ENCODE measurements at regions not wholly inside any gene's neighbourhood (a gene's known extent, or its start where the extent isn't known, plus 50 kb on each side); places are given as distances from the start of the nearest gene placed in this dataset.

DNA sequence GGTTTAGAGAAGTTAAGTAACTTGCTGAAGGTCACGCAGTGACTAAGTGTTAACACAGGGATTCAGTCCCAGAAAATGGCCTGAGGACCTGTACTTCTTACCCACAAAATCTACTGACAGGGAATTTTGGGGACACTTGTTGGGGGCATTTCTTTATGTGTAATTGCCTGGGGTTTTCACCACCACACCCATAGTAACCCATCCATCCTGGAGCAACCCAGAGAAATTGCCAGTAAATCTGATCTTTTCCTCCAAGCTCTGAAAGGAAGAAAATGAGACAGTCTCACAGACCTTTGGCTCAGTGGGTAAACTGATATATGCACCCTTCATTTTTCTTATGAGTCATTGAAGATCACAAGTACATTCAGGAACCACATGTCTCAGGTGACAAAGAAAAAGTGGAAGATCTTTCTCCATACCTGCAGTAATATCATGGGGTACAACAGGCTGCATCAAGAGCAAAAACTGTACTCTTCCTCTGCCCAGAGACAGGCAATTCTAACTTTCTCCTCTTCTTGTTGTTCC, 81.0 kb downstream of the NOG start:
- TF ChIP-seq, protein P1, sequence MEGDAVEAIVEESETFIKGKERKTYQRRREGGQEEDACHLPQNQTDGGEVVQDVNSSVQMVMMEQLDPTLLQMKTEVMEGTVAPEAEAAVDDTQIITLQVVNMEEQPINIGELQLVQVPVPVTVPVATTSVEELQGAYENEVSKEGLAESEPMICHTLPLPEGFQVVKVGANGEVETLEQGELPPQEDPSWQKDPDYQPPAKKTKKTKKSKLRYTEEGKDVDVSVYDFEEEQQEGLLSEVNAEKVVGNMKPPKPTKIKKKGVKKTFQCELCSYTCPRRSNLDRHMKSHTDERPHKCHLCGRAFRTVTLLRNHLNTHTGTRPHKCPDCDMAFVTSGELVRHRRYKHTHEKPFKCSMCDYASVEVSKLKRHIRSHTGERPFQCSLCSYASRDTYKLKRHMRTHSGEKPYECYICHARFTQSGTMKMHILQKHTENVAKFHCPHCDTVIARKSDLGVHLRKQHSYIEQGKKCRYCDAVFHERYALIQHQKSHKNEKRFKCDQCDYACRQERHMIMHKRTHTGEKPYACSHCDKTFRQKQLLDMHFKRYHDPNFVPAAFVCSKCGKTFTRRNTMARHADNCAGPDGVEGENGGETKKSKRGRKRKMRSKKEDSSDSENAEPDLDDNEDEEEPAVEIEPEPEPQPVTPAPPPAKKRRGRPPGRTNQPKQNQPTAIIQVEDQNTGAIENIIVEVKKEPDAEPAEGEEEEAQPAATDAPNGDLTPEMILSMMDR (IDR thresholded peaks at IDR 0.05): no peak
- TF ChIP-seq POLR2AphosphoS5 (IDR thresholded peaks at IDR 0.05) (no peak), EP300 (IDR thresholded peaks at IDR 0.05) (no peak), POLR2A (IDR thresholded peaks at IDR 0.05) (no peak)

Data from sigmoid colon (tissue), 4 donors.